WTC11 (cell line): ENCODE measurements at regions not wholly inside any gene's neighbourhood (a gene's known extent, or its start where the extent isn't known, plus 50 kb on each side); places are given as distances from the start of the nearest gene placed in this dataset.

Source experiments
- ATAC-seq: fragments of 200-7000 bp; cut with Tn5 transposase; 2 replicates; pipeline ENCODE4 v1.10.0; 2021; ENCODE audit warnings: mild to moderate bottlenecking, moderate library complexity
- CTCF ChIA-PET: fragments of 300-600 bp; sonication (Branson Sonifier 250); formaldehyde crosslinking; loops from one replicate; lab custom pipeline; 2021; ENCODE audit warnings: antibody characterized with exemption; lab: Charles Lee
- POLR2A ChIA-PET: fragments of 350-600 bp; sonication (Branson Sonifier 250); formaldehyde crosslinking; loops from one replicate; lab custom pipeline; 2021; ENCODE audit warnings: antibody characterized with exemption; lab: Charles Lee
- DNase-seq: peaks from one replicate; pipeline ENCODE4 v3.0.0; 2021; ENCODE audit warnings: low spot score
- H3K27ac Mint-ChIP-seq: 2 replicates; pipeline ENCODE4 v1.8.0; 2021; ENCODE audit warnings: mixed read lengths
- H3K27me3 Mint-ChIP-seq: 2 replicates; pipeline ENCODE4 v1.8.0; 2021; ENCODE audit warnings: low read depth, mild to moderate bottlenecking, moderate library complexity, mixed read lengths
- H3K36me3 Mint-ChIP-seq: 2 replicates; pipeline ENCODE4 v1.8.0; 2021; ENCODE audit warnings: mixed read lengths
- H3K4me1 Mint-ChIP-seq: 2 replicates; pipeline ENCODE4 v1.8.0; 2022; ENCODE audit warnings: mixed read lengths
- H3K4me3 Mint-ChIP-seq: 2 replicates; pipeline ENCODE4 v1.8.0; 2021; ENCODE audit warnings: mild to moderate bottlenecking, moderate library complexity, mixed read lengths
- H3K9me3 Mint-ChIP-seq: 2 replicates; pipeline ENCODE4 v1.8.0; 2021; ENCODE audit warnings: mixed read lengths
- CREM ChIP-seq: sonication (generic); formaldehyde crosslinking; IDR thresholded peaks from 2 replicates; pipeline ENCODE4 v1.8.1; 2022; ENCODE audit warnings: mild to moderate bottlenecking, missing genetic modification reagents, moderate library complexity
- EMX1 ChIP-seq: fragments of 250-450 bp; sonication (Bioruptor Pico); IDR thresholded peaks from 2 replicates; pipeline ENCODE4 v1.8.0; 2021; ENCODE audit warnings: mild to moderate bottlenecking
- ETV6 ChIP-seq: sonication (generic); formaldehyde crosslinking; IDR thresholded peaks from 2 replicates; pipeline ENCODE4 v1.8.1; 2022; ENCODE audit warnings: mild to moderate bottlenecking, missing genetic modification reagents
- FOXJ3 ChIP-seq: sonication (generic); formaldehyde crosslinking; IDR thresholded peaks from 2 replicates; pipeline ENCODE4 v1.9.0; 2021; ENCODE audit warnings: missing genetic modification reagents, mild to moderate bottlenecking, borderline replicate concordance
- HMGA2 ChIP-seq: fragments of 250-450 bp; sonication (Bioruptor Pico); IDR thresholded peaks from 2 replicates; pipeline ENCODE4 v1.4.0; 2021; ENCODE audit warnings: mild to moderate bottlenecking, moderate library complexity
- IRF2 ChIP-seq: sonication (generic); formaldehyde crosslinking; IDR thresholded peaks from 2 replicates; pipeline ENCODE4 v1.8.0; 2022; ENCODE audit warnings: low read depth, missing genetic modification reagents, borderline replicate concordance
- NFE2L1 ChIP-seq: sonication (generic); formaldehyde crosslinking; IDR thresholded peaks from 2 replicates; pipeline ENCODE4 v1.8.1; 2023; ENCODE audit warnings: missing genetic modification reagents
- OVOL2 ChIP-seq: fragments of 250-450 bp; sonication (Bioruptor Pico); IDR thresholded peaks from 2 replicates; pipeline ENCODE4 v1.9.0; 2021; ENCODE audit warnings: mild to moderate bottlenecking, borderline replicate concordance
- SMAD3 ChIP-seq: sonication (generic); formaldehyde crosslinking; IDR thresholded peaks from 2 replicates; pipeline ENCODE4 v1.8.0; 2022; ENCODE audit warnings: missing genetic modification reagents, mild to moderate bottlenecking, borderline replicate concordance
- TEAD1 ChIP-seq: sonication (generic); formaldehyde crosslinking; IDR thresholded peaks from 2 replicates; pipeline ENCODE4 v1.8.0; 2022; ENCODE audit warnings: mild to moderate bottlenecking, missing genetic modification reagents
- USF1 ChIP-seq: sonication (generic); formaldehyde crosslinking; IDR thresholded peaks from 2 replicates; pipeline ENCODE4 v1.8.0; 2022; ENCODE audit warnings: mild to moderate bottlenecking, missing genetic modification reagents
- ZNF121 ChIP-seq: sonication (generic); formaldehyde crosslinking; IDR thresholded peaks from 2 replicates; pipeline ENCODE4 v1.8.0; 2023; ENCODE audit warnings: missing genetic modification reagents
- ZNF219 ChIP-seq: sonication (generic); formaldehyde crosslinking; IDR thresholded peaks from 2 replicates; pipeline ENCODE4 v1.8.0; 2023; ENCODE audit warnings: missing genetic modification reagents, mild to moderate bottlenecking, borderline replicate concordance
- ZNF232 ChIP-seq: sonication (generic); formaldehyde crosslinking; IDR thresholded peaks from 2 replicates; pipeline ENCODE4 v1.8.0; 2022; ENCODE audit warnings: mild to moderate bottlenecking, missing genetic modification reagents
- ZNF317 ChIP-seq: sonication (generic); formaldehyde crosslinking; IDR thresholded peaks from 2 replicates; pipeline ENCODE4 v1.8.1; 2023; ENCODE audit warnings: low read depth, mild to moderate bottlenecking, moderate library complexity, missing genetic modification reagents, borderline replicate concordance
- ZNF416 ChIP-seq: fragments of 250-450 bp; sonication (Bioruptor Pico); IDR thresholded peaks from 2 replicates; pipeline ENCODE4 v1.9.0; 2021; ENCODE audit warnings: mild to moderate bottlenecking, inconsistent platforms
- ZNF423 ChIP-seq: fragments of 250-450 bp; sonication (Bioruptor Pico); IDR thresholded peaks from 2 replicates; pipeline ENCODE4 v2.1.2; 2022; ENCODE audit warnings: mild to moderate bottlenecking, moderate library complexity
- ZNF532 ChIP-seq: fragments of 250-450 bp; sonication (Bioruptor Pico); IDR thresholded peaks from 2 replicates; pipeline ENCODE4 v1.9.0; 2021; ENCODE audit warnings: mild to moderate bottlenecking, borderline replicate concordance
- ZNF671 ChIP-seq: fragments of 250-450 bp; sonication (Bioruptor Pico); IDR thresholded peaks from 2 replicates; pipeline ENCODE4 v1.8.0; 2021; ENCODE audit warnings: mild to moderate bottlenecking
- TF ChIP-seq, protein P1 (sequence below): fragments of 250-450 bp; sonication (Bioruptor Pico); IDR thresholded peaks from 2 replicates; pipeline ENCODE4 v1.8.0; 2021; ENCODE audit warnings: mild to moderate bottlenecking
- TF ChIP-seq, protein P2 (sequence below): sonication (generic); formaldehyde crosslinking; IDR thresholded peaks from 2 replicates; pipeline ENCODE4 v1.8.1; 2022; ENCODE audit warnings: low read depth, missing genetic modification reagents, borderline replicate concordance
- TF ChIP-seq, protein P3 (sequence below): sonication (generic); formaldehyde crosslinking; IDR thresholded peaks from 2 replicates; pipeline ENCODE4 v1.8.1; 2022; ENCODE audit warnings: mild to moderate bottlenecking, missing genetic modification reagents, moderate library complexity, borderline replicate concordance

DNA sequence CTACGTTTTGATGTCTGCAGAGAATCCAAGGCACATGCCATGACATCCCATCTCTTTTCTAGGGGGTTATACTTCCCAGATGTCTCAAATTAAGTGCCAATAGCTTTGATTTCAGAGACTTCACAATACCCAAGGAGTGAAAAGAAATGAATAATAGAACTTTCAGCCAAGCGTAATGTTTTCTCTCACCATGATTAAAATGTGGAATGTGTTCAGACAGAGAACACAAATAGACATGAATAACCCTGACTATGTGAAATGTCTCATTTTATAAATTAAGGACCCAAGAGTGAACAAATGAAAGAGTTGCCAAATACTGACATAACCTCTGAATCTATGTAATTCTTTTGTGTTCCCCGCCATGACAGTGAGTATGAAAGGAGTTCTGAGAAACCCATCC, 123.6 kb upstream of the GAP43 start:
- H3K36me3 Mint-ChIP-seq, result no peaks in the 10 kb centered on the region
- H3K27me3 Mint-ChIP-seq, result no peaks in the 10 kb centered on the region
- DNase-seq (no peak), ATAC-seq (no peak)
- CTCF ChIA-PET, result no interaction called here
- POLR2A ChIA-PET, result no interaction called here
- TF ChIP-seq, protein P1, sequence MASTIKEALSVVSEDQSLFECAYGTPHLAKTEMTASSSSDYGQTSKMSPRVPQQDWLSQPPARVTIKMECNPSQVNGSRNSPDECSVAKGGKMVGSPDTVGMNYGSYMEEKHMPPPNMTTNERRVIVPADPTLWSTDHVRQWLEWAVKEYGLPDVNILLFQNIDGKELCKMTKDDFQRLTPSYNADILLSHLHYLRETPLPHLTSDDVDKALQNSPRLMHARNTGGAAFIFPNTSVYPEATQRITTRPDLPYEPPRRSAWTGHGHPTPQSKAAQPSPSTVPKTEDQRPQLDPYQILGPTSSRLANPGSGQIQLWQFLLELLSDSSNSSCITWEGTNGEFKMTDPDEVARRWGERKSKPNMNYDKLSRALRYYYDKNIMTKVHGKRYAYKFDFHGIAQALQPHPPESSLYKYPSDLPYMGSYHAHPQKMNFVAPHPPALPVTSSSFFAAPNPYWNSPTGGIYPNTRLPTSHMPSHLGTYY (CRISPR knock-in tag), result no peak
- TF ChIP-seq FOXJ3 (CRISPR knock-in tag) (no peak), IRF2 (CRISPR knock-in tag) (no peak)
- H3K4me3 Mint-ChIP-seq, result no peak overlapping the region
- peaks cover 10% of the 10 kb centered on the region for H3K4me1 Mint-ChIP-seq
- H3K9me3 Mint-ChIP-seq, result peaks cover 7% of the 10 kb centered on the region
- no peak overlapping the region for H3K27ac Mint-ChIP-seq

- H3K9me3 Mint-ChIP-seq, result peaks cover 18% of the 10 kb centered on the region
- no peak overlapping the region for H3K4me3 Mint-ChIP-seq
- H3K27me3 Mint-ChIP-seq, result no peaks in the 10 kb centered on the region
- DNase-seq (no peak), ATAC-seq (no peak)
- peaks cover 10% of the 10 kb centered on the region for H3K4me1 Mint-ChIP-seq
- CTCF ChIA-PET, result no interaction called here
- peaks cover 10% of the 10 kb centered on the region for H3K36me3 Mint-ChIP-seq
- H3K27ac Mint-ChIP-seq, result no peak overlapping the region
- no peak for TF ChIP-seq USF1 (CRISPR knock-in tag)
- POLR2A ChIA-PET, result no interaction called here
Measured at GRCh38 chr3:115500795-115501194, 122.5 kb upstream of the GAP43 start.

DNA sequence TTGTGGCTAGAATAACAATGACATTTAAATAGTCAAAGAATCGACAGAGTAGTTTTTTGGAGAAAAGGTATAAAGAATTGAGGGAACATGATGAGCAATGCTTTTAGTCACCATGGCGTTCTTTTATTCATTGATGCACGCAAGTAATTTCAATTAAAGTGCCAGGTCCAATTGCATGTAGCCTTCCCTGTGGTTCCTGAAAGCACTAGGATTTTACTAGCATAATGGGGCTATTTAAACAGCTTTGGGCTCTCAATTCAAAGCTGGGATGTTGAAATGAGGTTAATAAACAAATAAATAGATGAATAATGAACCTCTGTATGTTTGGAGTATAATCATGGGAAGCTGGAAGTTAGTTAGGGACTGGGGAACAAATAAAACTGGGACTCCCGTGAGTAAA, 121.2 kb upstream of the GAP43 start:
- no peak for DNase-seq
- Mint-ChIP-seq H3K4me1 (peaks cover 10% of the 10 kb centered on the region), H3K9me3 (peaks cover 30% of the 10 kb centered on the region), H3K27ac (no peak overlapping the region), H3K36me3 (peaks cover 22% of the 10 kb centered on the region), H3K4me3 (no peak overlapping the region), H3K27me3 (0 out of 2 replicates have a peak, but pooled peaks cover 2% of the 10 kb centered on the region)
- CTCF ChIA-PET, result no interaction called here
- POLR2A ChIA-PET, result no interaction called here
- TF ChIP-seq IRF2 (CRISPR knock-in tag) (no peak), ZNF219 (no peak), NFE2L1 (CRISPR knock-in tag) (no peak), EMX1 (CRISPR knock-in tag) (no peak), ZNF317 (CRISPR knock-in tag) (no peak), ZNF671 (CRISPR knock-in tag) (no peak), ZNF423 (CRISPR knock-in tag) (no peak)
- TF ChIP-seq, protein P2, sequence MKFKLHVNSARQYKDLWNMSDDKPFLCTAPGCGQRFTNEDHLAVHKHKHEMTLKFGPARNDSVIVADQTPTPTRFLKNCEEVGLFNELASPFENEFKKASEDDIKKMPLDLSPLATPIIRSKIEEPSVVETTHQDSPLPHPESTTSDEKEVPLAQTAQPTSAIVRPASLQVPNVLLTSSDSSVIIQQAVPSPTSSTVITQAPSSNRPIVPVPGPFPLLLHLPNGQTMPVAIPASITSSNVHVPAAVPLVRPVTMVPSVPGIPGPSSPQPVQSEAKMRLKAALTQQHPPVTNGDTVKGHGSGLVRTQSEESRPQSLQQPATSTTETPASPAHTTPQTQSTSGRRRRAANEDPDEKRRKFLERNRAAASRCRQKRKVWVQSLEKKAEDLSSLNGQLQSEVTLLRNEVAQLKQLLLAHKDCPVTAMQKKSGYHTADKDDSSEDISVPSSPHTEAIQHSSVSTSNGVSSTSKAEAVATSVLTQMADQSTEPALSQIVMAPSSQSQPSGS (CRISPR knock-in tag), result no peak
- TF ChIP-seq, protein P3, sequence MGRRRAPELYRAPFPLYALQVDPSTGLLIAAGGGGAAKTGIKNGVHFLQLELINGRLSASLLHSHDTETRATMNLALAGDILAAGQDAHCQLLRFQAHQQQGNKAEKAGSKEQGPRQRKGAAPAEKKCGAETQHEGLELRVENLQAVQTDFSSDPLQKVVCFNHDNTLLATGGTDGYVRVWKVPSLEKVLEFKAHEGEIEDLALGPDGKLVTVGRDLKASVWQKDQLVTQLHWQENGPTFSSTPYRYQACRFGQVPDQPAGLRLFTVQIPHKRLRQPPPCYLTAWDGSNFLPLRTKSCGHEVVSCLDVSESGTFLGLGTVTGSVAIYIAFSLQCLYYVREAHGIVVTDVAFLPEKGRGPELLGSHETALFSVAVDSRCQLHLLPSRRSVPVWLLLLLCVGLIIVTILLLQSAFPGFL (CRISPR knock-in tag), result no peak
- ATAC-seq, result no peak

- Mint-ChIP-seq H3K9me3 (peaks cover 33% of the 10 kb centered on the region), H3K4me1 (peaks cover 5% of the 10 kb centered on the region), H3K27me3 (0 out of 2 replicates have a peak, but pooled peaks cover 2% of the 10 kb centered on the region), H3K27ac (no peak overlapping the region), H3K36me3 (peaks cover 24% of the 10 kb centered on the region), H3K4me3 (no peak overlapping the region)
- no peak for DNase-seq
- no peak for ATAC-seq
- ChIA-PET POLR2A (no interaction called here), CTCF (no interaction called here)
- no peak for TF ChIP-seq ZNF532 (CRISPR knock-in tag)
- TF ChIP-seq ZNF121 (CRISPR knock-in tag), result no peak
- TF ChIP-seq OVOL2 (CRISPR knock-in tag), result no peak
- TF ChIP-seq TEAD1 (CRISPR knock-in tag), result no peak
- no peak for TF ChIP-seq CREM (CRISPR knock-in tag)
- TF ChIP-seq ETV6 (CRISPR knock-in tag), result no peak
- no peak for TF ChIP-seq HMGA2 (CRISPR knock-in tag)
- TF ChIP-seq ZNF232, result no peak
- no peak for TF ChIP-seq ZNF416
- no peak for TF ChIP-seq ZNF317 (CRISPR knock-in tag)
- TF ChIP-seq SMAD3 (CRISPR knock-in tag), result no peak
Measured at GRCh38 chr3:115503394-115503793, 119.9 kb upstream of the GAP43 start.
